Activated CD4-positive, CD25-positive, alpha-beta regulatory T cell treated with anti-CD3 and anti-CD28 coated beads, Interleukin-2, amount 50 U/mL, for 24 hours (primary cell): ENCODE measurements at regions not wholly inside any gene's neighbourhood (a gene's known extent, or its start where the extent isn't known, plus 50 kb on each side); places are given as distances from the start of the nearest gene placed in this dataset.
A peak's percentile ranks its signal among the peaks of the same experiment; 100 is the strongest.
"Not testable (repeated sequence)": the region's sequence is repeated elsewhere in the genome, so short reads cannot be mapped to it uniquely, and the experiment has no call there.

Experiments used
- ATAC-seq, 2 donors: fragments of 150-1000 bp; cut with Tn5 transposase; one replicate each; pipeline ENCODE4 v1.10.0; 2021; ENCODE audit warnings: mild to moderate bottlenecking in 1 of 2, moderate library complexity in 1 of 2

DNA sequence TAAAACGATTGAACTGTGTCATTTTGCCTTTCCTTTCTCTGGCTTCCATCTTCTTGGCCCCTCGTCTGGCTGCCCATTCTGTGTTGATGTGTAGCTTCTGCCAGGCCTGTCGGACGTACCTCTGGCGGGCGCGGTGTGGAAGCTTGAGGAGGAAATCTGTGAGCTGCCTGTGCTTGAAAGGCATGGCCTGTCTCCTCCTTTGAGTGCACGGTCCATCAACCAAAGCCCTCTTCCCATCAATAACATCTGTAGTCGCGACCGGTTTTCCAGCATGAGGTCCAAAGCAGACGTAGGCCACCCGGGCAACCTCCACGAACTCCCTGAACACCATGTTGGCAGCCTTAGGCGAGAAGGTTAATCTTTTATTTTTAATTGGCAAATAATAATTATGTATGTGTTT, 202.7 kb downstream of the CRLF2 start:
- no peak for ATAC-seq

DNA sequence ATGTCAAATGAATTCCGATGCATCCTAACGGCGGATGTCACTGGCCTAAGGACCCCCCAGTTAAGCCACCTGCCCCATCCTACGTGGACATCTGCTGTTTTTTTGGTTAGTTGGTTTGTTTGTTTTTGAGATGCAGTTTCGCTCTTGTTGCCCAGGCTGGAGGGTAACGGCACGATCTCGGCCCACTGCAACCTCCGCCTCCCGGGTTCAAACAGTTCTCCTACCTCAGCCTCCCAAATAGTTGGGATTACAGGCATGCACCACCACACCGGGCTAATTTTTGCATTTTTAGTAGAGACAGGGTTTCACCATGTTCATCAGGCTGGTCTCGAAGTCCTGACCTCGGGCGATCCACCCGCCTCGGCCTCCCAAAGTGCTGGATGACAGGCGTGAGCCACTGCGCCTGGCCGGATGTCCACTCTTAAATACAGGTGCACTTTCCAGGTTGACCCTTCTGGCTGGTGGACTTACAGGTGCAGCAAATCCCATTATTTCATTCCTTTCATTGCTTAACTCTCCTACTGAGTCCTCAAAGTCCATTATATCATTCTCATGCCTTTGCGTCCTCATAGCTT, 206.2 kb downstream of the CRLF2 start:
- ATAC-seq, result no peak

GRCh38 chrX:1002611-1003010, 209.8 kb downstream of the CRLF2 start:
- ATAC-seq, result no peak

GRCh38 chrX:997631-998137, 214.8 kb downstream of the CRLF2 start:
- ATAC-seq, result no peak

GRCh38 chrX:994780-995179, 217.7 kb downstream of the CRLF2 start:
- ATAC-seq, result no peak

DNA sequence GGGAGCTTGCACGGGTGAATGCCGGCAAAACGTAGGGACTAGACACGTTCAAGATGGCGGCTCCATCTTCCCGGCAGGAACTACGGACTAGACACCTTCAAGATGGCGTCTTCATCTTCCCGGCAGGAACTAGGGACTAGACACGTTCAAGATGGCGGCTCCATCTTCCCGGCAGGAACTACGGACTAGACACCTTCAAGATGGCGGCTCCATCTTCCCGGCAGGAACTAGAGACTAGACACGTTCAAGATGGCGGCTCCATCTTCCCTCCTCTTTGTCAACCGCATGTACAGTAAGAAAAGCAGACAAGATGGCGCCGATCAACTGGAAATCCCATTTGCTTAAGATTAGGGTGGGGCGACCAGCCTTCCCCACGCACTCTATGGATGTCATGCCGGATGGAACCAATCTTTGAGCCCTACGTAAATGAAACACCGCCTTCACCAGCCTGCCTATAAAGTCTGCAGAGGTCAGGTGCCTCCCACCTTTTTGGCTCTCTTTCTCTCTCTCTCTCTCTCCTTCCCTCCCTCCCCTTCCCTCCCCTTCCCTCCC, 222.4 kb downstream of the CRLF2 start:
- peak; percentile 62 to 71 for ATAC-seq

- ATAC-seq, result not testable (repeated sequence)
Observed at GRCh38 chrX:988530-988929, 223.9 kb downstream of the CRLF2 start.

- ATAC-seq, result no peak
Observed at GRCh38 chrX:981791-982626, 230.4 kb downstream of the CRLF2 start.

DNA sequence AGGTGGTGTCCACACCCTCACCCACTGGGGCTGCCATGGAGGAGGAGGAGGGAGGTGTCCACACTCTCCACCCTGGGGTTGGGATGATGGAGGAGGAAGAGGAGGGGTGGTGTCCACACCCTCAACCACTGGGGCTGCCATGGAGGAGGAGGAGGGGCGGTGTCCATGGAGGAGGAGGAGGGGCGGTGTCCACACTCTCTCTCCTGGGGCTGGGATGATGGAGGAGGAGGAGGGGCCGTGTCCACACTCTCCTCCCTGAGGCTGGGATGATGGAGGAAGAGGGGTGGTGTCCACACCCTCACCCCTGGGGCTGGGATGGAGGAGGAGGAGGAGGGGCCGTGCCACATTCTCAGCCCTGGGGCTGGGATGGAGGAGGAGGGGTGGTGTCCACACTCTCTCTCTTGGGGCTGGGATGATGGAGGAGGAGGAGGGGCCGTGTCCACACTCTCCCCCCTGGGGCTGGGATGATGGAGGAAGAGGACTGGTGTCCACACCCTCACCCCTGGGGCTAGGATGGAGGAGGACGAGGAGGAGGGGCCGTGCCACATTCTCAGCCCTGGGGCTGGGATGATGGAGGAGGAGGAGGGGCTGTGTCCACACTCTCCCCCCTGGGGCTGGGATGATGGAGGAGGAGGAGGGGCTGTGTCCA, 231.7 kb downstream of the CRLF2 start:
- ATAC-seq, result no peak

DNA sequence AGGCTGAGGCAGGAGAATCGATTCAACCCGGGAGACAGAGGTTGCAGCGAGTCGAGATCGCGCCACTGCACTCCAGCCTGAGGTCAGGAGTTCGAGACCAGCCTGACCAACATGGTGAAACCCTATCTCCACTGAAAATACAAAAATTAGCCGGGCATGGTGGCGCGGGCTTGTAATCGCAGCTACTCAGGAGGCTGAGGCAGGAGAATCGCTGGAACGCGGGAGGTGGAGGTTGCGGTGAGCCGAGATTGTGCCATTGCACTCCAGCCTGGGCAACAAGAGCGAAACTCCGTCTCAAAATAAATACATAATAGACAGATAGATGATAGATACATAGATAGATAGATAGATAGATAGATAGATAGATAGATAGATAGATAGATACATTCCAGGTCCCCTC, 233.3 kb downstream of the CRLF2 start:
- ATAC-seq, result not testable (repeated sequence)

DNA sequence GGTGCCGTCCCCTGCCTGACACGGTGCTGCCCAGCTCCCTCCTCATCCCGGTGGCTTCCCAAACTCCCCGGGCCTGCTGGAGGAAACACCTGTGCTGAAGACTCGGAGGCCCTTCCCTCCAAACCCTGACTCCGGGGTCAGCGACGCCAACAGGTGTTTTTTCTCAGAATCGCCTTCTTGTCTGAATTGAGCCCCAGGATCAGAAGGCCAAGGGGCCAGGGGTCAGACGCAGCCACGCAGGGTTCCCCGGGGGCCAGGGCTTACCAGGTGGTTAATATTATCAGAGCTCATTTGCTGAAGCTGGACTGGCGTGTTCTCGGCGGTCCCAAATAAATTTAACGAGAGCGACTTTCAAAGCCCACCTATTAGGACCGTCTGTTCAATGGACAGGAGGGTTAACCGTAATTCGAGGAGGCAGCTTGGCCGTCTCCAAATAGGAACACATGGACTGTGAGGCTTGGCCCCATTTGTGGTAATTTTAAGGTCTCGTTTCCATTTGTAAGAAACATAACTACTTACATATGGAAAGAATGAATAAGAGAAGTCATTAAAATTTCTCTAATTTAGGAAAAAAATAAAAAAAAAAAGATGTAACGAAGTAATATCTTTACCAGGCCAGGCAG, 239.3 kb downstream of the CRLF2 start:
- no peak for ATAC-seq

DNA sequence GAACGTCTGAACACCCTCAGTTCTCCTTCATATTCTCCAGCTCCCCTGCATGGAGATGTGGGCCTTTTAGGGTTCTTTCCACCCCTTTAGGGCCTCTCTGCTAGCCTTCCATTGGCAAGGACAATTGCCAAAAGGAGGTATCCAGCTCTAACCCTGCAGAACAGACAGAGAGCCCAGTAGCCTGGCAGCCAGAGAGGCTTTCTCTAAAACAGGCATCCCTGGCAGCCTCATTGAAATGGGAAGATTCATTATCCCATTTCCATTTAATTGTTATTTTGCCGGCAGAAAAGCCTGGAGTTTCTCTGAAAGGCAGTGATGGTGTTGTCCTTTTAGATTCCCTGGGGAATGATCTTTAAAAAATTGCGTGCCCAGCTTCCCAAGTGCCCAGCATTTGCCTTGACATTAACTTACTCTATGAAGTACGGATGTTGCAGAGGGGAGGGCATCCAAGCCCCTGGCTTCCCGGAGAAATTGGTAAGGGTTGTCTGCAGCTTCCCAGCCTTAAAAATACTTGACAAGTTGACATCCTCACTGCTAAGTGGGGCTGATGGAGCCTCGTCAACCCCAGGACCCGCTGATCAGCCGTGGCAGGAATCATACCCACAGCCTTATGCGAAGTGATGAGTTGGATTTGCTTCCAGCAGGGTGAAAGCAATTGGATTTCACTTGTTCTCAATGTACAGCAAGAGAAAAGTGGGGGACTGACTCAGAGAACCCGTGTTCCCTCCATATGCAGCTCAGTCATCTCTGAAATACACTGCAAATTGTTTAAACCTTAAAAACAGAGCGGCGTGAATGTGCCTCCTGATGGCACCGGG, 244.1 kb downstream of the CRLF2 start:
- no peak for ATAC-seq

DNA sequence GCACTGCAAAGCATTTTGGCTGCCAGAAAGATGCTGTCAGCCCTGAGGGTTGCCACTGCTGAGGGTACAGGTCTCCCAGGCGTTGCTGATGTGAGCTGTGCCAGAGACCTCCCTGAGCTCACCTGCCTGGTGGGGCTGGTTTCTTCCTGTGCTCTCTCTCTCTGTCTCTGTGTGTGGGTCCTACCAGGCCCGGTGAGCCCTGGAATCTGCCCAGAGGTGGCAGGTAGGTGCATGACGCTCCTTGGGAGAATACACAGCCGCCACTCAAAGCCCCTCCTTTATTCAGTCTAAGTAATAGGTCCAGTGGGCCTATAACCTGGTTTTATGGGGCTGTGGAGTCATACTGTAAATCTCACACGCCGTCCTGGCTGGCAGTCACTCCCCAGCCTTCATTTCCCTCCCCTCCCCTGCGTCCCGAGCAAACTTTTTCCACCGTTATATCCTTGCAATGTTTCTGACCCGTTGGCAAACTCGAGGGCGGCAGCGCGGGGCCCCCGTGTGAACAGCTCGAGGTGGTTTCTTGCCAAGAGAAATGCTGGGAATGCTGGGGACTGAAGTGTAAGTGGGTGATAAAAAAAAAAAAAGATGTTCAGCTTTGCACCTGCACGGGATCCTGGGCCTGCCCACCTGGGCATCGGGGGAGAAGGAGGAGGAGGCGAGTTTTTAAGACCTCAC, 245.9 kb downstream of the CRLF2 start:
- ATAC-seq, result no peak

DNA sequence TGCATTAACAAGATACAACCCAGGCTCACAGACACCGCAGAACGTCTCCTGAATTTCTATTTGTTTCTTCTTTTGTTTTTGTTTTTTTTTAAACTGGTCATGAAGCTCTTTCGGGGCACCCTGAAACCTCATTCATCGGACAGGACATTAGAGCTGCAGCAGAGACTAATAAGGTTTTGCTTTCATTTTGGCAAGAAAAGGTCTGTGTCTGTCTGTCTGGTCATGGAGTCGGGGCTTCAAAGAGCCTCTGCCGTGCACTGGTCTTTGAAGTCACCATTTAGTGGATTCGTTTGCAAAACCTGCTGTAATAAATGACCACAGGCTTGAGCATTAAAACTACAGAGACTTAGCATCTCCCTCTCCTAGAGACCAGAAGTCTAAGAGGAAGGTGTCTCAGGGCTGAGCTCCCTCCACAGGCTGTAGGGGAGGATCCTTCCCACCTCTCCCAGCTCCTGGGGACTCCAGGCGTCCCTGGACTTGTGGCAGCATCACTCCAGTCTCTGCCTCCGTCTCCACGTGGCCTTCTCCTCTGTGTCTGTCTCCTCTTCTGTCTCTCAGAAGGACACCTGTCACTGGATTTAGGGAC, 247.5 kb downstream of the CRLF2 start:
- no peak for ATAC-seq

DNA sequence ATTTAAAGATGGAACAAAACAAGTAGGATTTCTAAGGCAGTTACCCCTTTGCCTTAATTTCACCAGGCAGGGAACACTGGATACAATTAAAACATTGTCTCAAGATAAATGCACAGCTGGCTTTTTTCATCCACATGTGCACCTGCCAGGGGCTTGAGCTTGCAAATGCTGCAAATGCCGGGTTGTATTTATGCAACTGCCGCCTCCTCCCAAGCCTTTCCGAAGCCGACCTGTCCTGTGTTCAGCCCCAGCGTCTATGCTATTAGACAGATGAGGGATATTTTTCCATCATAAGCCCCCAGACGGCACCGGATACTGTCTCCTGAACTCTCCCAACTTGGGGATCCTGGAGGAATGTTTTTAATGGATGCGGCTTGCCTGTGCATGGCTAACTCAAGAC, 251.6 kb downstream of the CRLF2 start:
- ATAC-seq, result no peak

- ATAC-seq, result no peak
Observed at GRCh38 chrX:959595-959994, 252.9 kb downstream of the CRLF2 start.

- ATAC-seq, result not testable (repeated sequence)
Observed at GRCh38 chrX:955168-955781, 257.2 kb downstream of the CRLF2 start.

DNA sequence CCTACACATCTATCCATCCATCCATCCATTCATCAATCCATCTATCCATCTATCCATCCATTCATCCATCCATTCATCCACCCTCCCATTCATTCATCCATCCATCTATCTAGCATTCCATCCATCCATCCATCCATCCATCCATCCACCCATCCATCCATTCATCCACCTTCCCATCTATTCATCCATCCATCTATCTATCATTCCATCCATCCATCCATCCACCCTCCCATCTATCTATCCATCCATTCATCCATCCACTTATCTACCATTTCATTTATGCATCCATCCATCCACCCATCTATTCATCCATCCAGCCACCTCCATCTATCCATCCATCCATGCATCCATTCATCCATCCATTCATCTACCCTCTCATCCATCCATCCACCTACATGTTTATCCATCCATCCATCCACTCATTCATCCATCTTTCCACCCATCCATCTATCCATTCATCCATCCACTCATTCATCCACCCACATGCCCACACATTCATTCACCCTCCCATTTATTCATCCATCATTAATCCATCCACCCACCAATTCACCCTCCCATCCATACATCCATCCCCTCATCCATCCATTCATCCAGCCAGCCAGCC, 258.5 kb downstream of the CRLF2 start:
- ATAC-seq, result no peak

GRCh38 chrX:952816-953215, 259.6 kb downstream of the CRLF2 start:
- ATAC-seq, result no peak

- ATAC-seq, result not testable (repeated sequence)
Observed at GRCh38 chrX:947262-947661, 265.2 kb downstream of the CRLF2 start.
